GM18507 (cell line): ENCODE measurements at regions not wholly inside any gene's neighbourhood (a gene's known extent, or its start where the extent isn't known, plus 50 kb on each side); places are given as distances from the start of the nearest gene placed in this dataset.
"Not testable (repeated sequence)": the region's sequence is repeated elsewhere in the genome, so short reads cannot be mapped to it uniquely, and the experiment has no call there.

Experiments used
- DNase-seq: peaks from one replicate; pipeline ENCODE4 v3.0.0; 2011; ENCODE audit warnings: low read depth; ENCODE audit not compliant: insufficient read length; ENCODE audit errors: extremely low spot score
- FAIRE-seq: peaks from 2 replicates; lab custom pipeline; 2011; peaks lifted over from hg19 to GRCh38; lab: Jason Lieb, UNC

- DNase-seq, result no peak
- FAIRE-seq, result no peak
Observed at GRCh38 chr1:221016751-221017150, 137.5 kb downstream of the HLX start.

- no peak for FAIRE-seq
- DNase-seq, result no peak
Observed at GRCh38 chr1:221018414-221018813, 139.2 kb downstream of the HLX start.

- no peak for FAIRE-seq
Observed at GRCh38 chr1:221022331-221022730, 143.1 kb downstream of the HLX start.

GRCh38 chr1:221023482-221023881, 144.2 kb downstream of the HLX start:
- FAIRE-seq, result no peak
- DNase-seq, result no peak

More at GRCh38 chr1:221022331-221022730, 143.1 kb downstream of the HLX start:
- DNase-seq, result no peak

GRCh38 chr1:221025501-221025900, 146.3 kb downstream of the HLX start:
- no peak for FAIRE-seq
- no peak for DNase-seq

GRCh38 chr1:221025956-221026355, 146.7 kb downstream of the HLX start:
- FAIRE-seq (no peak), DNase-seq (no peak)

- DNase-seq, result no peak
- FAIRE-seq, result no peak
Observed at GRCh38 chr1:221029981-221030649, 150.9 kb downstream of the HLX start.

GRCh38 chr1:221030990-221031389, 151.7 kb downstream of the HLX start:
- DNase-seq, result no peak
- FAIRE-seq, result no peak

- FAIRE-seq (no peak), DNase-seq (no peak)
Observed at GRCh38 chr1:221031458-221032203, 152.4 kb downstream of the HLX start.

- DNase-seq, result no peak
- no peak for FAIRE-seq
Observed at GRCh38 chr1:221032204-221032585, 153.0 kb downstream of the HLX start.

- no peak for FAIRE-seq
- no peak for DNase-seq
Observed at GRCh38 chr1:221032637-221033280, 153.5 kb downstream of the HLX start.

GRCh38 chr1:221035662-221036153, 156.5 kb downstream of the HLX start:
- no peak for DNase-seq

GRCh38 chr1:221039616-221040015, 160.4 kb downstream of the HLX start:
- no peak for DNase-seq
- no peak for FAIRE-seq

More at GRCh38 chr1:221035662-221036153, 156.5 kb downstream of the HLX start:
- no peak for FAIRE-seq

GRCh38 chr1:221040101-221040500, 160.9 kb downstream of the HLX start:
- DNase-seq (no peak), FAIRE-seq (no peak)

GRCh38 chr1:221040691-221041285, 161.5 kb downstream of the HLX start:
- DNase-seq (no peak), FAIRE-seq (no peak)

- FAIRE-seq, result no peak
Observed at GRCh38 chr1:221044538-221044937, 165.3 kb downstream of the HLX start.

GRCh38 chr1:221045151-221045550, 165.9 kb downstream of the HLX start:
- DNase-seq, result no peak
- no peak for FAIRE-seq

More at GRCh38 chr1:221044538-221044937, 165.3 kb downstream of the HLX start:
- no peak for DNase-seq

GRCh38 chr1:221045842-221046831, 166.9 kb downstream of the HLX start:
- no peak for DNase-seq
- FAIRE-seq, result peak; percentile 91

- FAIRE-seq, DNase-seq: not testable (repeated sequence)
Observed at GRCh38 chr1:221051391-221051790, 172.1 kb downstream of the HLX start.
